K562 (cell line): ENCODE measurements at regions not wholly inside any gene's neighbourhood (a gene's known extent, or its start where the extent isn't known, plus 50 kb on each side); places are given as distances from the start of the nearest gene placed in this dataset.

Source experiments
- BACH1 ChIP-seq: fragments of 200-800 bp; sonication (Bioruptor generic); IDR thresholded peaks from 2 replicates; pipeline ENCODE4 v1.6.1; 2016; ENCODE audit warnings: missing genetic modification characterization, missing compliant biosample characterization
- CREB3 ChIP-seq: fragments of 450-650 bp; conservative IDR thresholded peaks from 2 replicates; pipeline ENCODE4 v1.6.1; 2016; ENCODE audit warnings: missing genetic modification characterization, low read depth, mild to moderate bottlenecking, missing compliant biosample characterization, moderate library complexity
- CREM ChIP-seq: IDR thresholded peaks from 2 replicates; pipeline ENCODE4 v1.6.1; 2014; ENCODE audit warnings: antibody characterized with exemption, low read depth
- EZH2 ChIP-seq: IDR thresholded peaks from 2 replicates; pipeline ENCODE4 v1.6.1; 2012; ENCODE audit warnings: low read depth, mild to moderate bottlenecking, inconsistent platforms, low read length, borderline replicate concordance
- FIP1L1 ChIP-seq: fragments of 200-400 bp; formaldehyde crosslinking; IDR thresholded peaks from 2 replicates; pipeline ENCODE4 v1.6.1; 2018; ENCODE audit warnings: mild to moderate bottlenecking, low read depth, low read length; ENCODE audit not compliant: poor library complexity, severe bottlenecking
- HDAC2 ChIP-seq: fragments of 450-650 bp; IDR thresholded peaks from 2 replicates; pipeline ENCODE4 v1.6.1; 2016; ENCODE audit warnings: mild to moderate bottlenecking
- IRF1 ChIP-seq: sonication (generic); formaldehyde crosslinking; IDR thresholded peaks from 2 replicates; pipeline ENCODE4 v1.8.0; 2022; ENCODE audit warnings: missing genetic modification reagents, mild to moderate bottlenecking, borderline replicate concordance
- KDM4B ChIP-seq, 2 experiments: fragments of 450-650 bp in 1 of 2; sonication (generic) in 1 of 2; IDR thresholded peaks; 2 replicates each; pipeline ENCODE4 v1.6.1; 2016 to 2017; ENCODE audit warnings: borderline replicate concordance in 2 of 2, antibody characterized with exemption in 1 of 2, low read depth in 1 of 2, mild to moderate bottlenecking in 1 of 2
- LARP7 ChIP-seq: fragments of 450-650 bp; IDR thresholded peaks from 2 replicates; pipeline ENCODE4 v1.6.1; 2016
- MED1 ChIP-seq: sonication (generic); formaldehyde crosslinking; IDR thresholded peaks from 2 replicates; pipeline ENCODE4 v1.8.1; 2023; ENCODE audit warnings: missing genetic modification reagents, borderline replicate concordance
- NCOA4 ChIP-seq: fragments of 450-650 bp; IDR thresholded peaks from 2 replicates; pipeline ENCODE4 v1.6.1; 2018; ENCODE audit warnings: mild to moderate bottlenecking; ENCODE audit not compliant: partially characterized antibody
- NR0B1 ChIP-seq: fragments of 450-650 bp; IDR thresholded peaks from one replicate; pipeline ENCODE4 v1.6.1; 2018; ENCODE audit warnings: mild to moderate bottlenecking, moderate library complexity; ENCODE audit not compliant: partially characterized antibody
- RBM39 ChIP-seq: fragments of 200-400 bp; formaldehyde crosslinking; optimal IDR thresholded peaks from 2 replicates; pipeline ENCODE3; 2018; ENCODE audit warnings: low read depth, low read length
- SMARCC2 ChIP-seq: fragments of 450-650 bp; IDR thresholded peaks from 2 replicates; pipeline ENCODE4 v1.6.1; 2017; ENCODE audit warnings: antibody characterized with exemption, moderate library complexity, mild to moderate bottlenecking, low read depth
- SP1 ChIP-seq: sonication (generic); formaldehyde crosslinking; IDR thresholded peaks from 2 replicates; pipeline ENCODE4 v1.8.1; 2022; ENCODE audit warnings: mild to moderate bottlenecking, missing genetic modification reagents
- SRSF7 ChIP-seq: fragments of 200-400 bp; formaldehyde crosslinking; optimal IDR thresholded peaks from 2 replicates; pipeline ENCODE3; 2017; ENCODE audit warnings: mild to moderate bottlenecking, low read depth, low read length
- TRIM28 ChIP-seq: fragments of 450-650 bp; IDR thresholded peaks from 2 replicates; pipeline ENCODE4 v1.6.1; 2017
- XRCC3 ChIP-seq: fragments of 450-650 bp; IDR thresholded peaks from 2 replicates; pipeline ENCODE4 v1.6.1; 2017; ENCODE audit warnings: mild to moderate bottlenecking, moderate library complexity
- ZNF184 ChIP-seq: sonication (generic); formaldehyde crosslinking; IDR thresholded peaks from 2 replicates; pipeline ENCODE4 v1.5.0; 2020; ENCODE audit warnings: missing genetic modification reagents
- ZNF253 ChIP-seq: fragments of 250-450 bp; sonication (Bioruptor Pico); conservative IDR thresholded peaks from 2 replicates; pipeline ENCODE4 v1.6.1; 2021; ENCODE audit warnings: mild to moderate bottlenecking
- ZNF354B ChIP-seq: fragments of 250-450 bp; sonication (Bioruptor Pico); IDR thresholded peaks from 2 replicates; pipeline ENCODE4 v1.4.0; 2020
- ZNF431 ChIP-seq: sonication (generic); formaldehyde crosslinking; IDR thresholded peaks from 2 replicates; pipeline ENCODE4 v1.8.0; 2022; ENCODE audit warnings: mild to moderate bottlenecking, missing genetic modification reagents
- ZNF695 ChIP-seq: fragments of 450-650 bp; formaldehyde crosslinking; IDR thresholded peaks from 2 replicates; pipeline ENCODE4 v1.4.0; 2020; ENCODE audit warnings: mild to moderate bottlenecking, moderate library complexity
- ZNF696 ChIP-seq: fragments of 250-450 bp; sonication (Bioruptor Pico); conservative IDR thresholded peaks from 2 replicates; pipeline ENCODE4 v1.4.0; 2020; ENCODE audit warnings: mild to moderate bottlenecking, moderate library complexity
- ZNF740 ChIP-seq, 3 experiments: fragments of 200-800 bp in 1 of 3; sonication (Bioruptor generic) in 1 of 3; sonication (generic) in 1 of 3; formaldehyde crosslinking in 1 of 3; IDR thresholded peaks; 2 replicates each; pipeline versions ENCODE4 v1.6.1 to v1.8.0; 2016 to 2022; ENCODE audit warnings: mild to moderate bottlenecking in 2 of 3, missing compliant biosample characterization in 2 of 3, missing genetic modification characterization in 2 of 3, missing genetic modification reagents in 1 of 3
- ZZZ3 ChIP-seq: fragments of 450-650 bp; IDR thresholded peaks from 2 replicates; pipeline ENCODE4 v1.6.1; 2016; ENCODE audit warnings: antibody characterized with exemption, mild to moderate bottlenecking, moderate library complexity

- no peak for TF ChIP-seq NR0B1
- TF ChIP-seq ZNF253: no peak
- no peak for TF ChIP-seq XRCC3
- no peak for TF ChIP-seq CREB3 (tag)
- TF ChIP-seq EZH2: no peak
- peak; percentile 77 for TF ChIP-seq FIP1L1
- TF ChIP-seq ZNF354B (CRISPR knock-in tag): no peak
- TF ChIP-seq LARP7: no peak
- TF ChIP-seq ZNF695 (CRISPR knock-in tag): no peak
- no peak; the same call in none of the 2 replicates for TF ChIP-seq ZNF740 (CRISPR knock-in tag; IDR thresholded peaks at IDR 0.05)
- no peak for TF ChIP-seq ZNF740 (tag; IDR thresholded peaks at IDR 0.05)
- no peak for TF ChIP-seq ZZZ3
- TF ChIP-seq KDM4B (IDR thresholded peaks at IDR 0.05; ENCODE audit: borderline replicate concordance in 2 of 2, low read depth in 1 of 2): peak in 1 of 2 experiments; percentile 85; a peak in 2 of 4 replicates
- TF ChIP-seq MED1 (CRISPR knock-in tag): peak; percentile 84; the same call in 1 of the 2 replicates
- TF ChIP-seq CREM: peak; percentile 95
- TF ChIP-seq ZNF696 (CRISPR knock-in tag): no peak
- no peak; the same call in 1 of the 2 replicates for TF ChIP-seq SMARCC2
- no peak for TF ChIP-seq TRIM28
- 0 out of 2 replicates have a peak, but pooled peaks have one; percentile 39 for TF ChIP-seq ZNF184 (CRISPR knock-in tag)
- TF ChIP-seq SP1 (CRISPR knock-in tag): peak; percentile 90
- no peak for TF ChIP-seq NCOA4
- TF ChIP-seq ZNF431 (CRISPR knock-in tag): no peak; the same call in 1 of the 2 replicates
- TF ChIP-seq BACH1 (tag): no peak
- TF ChIP-seq HDAC2: no peak
- TF ChIP-seq SRSF7: peak; percentile 86
- no peak for TF ChIP-seq IRF1 (CRISPR knock-in tag)
- no peak for TF ChIP-seq RBM39
Measured at GRCh38 chr7:149624419-149625339, 127.1 kb upstream of the ZNF746 start (continued).
